ENCODE measurements at regions not wholly inside any gene's neighbourhood (a gene's known extent, or its start where the extent isn't known, plus 50 kb on each side); places are given as distances from the start of the nearest gene placed in this dataset.

DNA sequence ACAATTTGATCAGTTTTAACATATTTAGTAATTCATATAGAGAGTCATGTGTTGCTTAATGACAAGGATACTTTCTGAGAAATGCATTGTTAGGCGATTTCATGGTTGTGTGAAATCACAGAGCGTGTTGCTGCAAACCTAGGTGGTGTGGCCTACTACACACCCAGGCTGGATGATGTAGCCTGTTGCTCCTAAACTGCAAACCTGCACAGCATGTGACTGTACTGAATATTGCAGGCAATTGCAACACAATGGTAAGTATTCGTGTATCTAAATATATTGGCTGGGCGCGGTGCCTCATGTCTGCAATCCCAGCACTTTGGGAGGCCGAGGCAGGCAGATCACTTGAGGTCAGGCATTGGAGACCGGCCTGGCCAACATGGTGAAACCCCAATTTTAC, 73.7 kb upstream of the BAIAP2L1 start:
- no peak for DNase-seq
- Histone ChIP-seq H3K4me3 (no peak overlapping the region), H3K36me3 (no peaks in the 10 kb centered on the region), H3K27ac (no peak overlapping the region), H3K9me3 (no peaks in the 10 kb centered on the region), H3K4me1 (peaks cover 0 to 8% (median 0%) of the 10 kb centered on the region in 4 donors), H3K27me3 (no peaks in the 10 kb centered on the region)
- TF ChIP-seq POLR2A (IDR thresholded peaks at IDR 0.05), result no peak
- TF ChIP-seq, protein P1, sequence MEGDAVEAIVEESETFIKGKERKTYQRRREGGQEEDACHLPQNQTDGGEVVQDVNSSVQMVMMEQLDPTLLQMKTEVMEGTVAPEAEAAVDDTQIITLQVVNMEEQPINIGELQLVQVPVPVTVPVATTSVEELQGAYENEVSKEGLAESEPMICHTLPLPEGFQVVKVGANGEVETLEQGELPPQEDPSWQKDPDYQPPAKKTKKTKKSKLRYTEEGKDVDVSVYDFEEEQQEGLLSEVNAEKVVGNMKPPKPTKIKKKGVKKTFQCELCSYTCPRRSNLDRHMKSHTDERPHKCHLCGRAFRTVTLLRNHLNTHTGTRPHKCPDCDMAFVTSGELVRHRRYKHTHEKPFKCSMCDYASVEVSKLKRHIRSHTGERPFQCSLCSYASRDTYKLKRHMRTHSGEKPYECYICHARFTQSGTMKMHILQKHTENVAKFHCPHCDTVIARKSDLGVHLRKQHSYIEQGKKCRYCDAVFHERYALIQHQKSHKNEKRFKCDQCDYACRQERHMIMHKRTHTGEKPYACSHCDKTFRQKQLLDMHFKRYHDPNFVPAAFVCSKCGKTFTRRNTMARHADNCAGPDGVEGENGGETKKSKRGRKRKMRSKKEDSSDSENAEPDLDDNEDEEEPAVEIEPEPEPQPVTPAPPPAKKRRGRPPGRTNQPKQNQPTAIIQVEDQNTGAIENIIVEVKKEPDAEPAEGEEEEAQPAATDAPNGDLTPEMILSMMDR (IDR thresholded peaks at IDR 0.05), result no peak

DNA sequence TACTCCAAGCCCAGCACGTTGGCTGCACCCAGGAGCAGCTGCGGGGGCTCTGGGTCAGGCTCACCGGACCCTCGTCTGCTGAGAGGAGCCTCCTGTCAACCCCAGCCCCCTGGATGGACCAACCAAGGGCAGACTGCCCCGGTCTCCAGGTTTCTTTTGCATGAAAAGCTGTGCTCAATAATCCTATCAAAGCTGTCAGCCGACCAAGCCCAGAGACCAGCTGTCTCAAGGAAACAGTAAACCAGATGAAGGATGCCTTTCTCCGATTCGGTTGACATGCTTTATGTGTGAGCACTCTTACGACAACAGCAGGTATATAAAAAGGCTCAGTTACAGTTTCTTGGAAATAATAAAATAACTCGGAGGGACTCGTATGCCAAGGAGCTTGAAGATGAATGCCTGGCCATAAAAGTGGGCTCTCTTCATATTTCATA, 71.6 kb upstream of the BAIAP2L1 start:
- Histone ChIP-seq H3K27ac (no peak overlapping the region), H3K4me1 (peaks cover 0 to 8% (median 0%) of the 10 kb centered on the region in 4 donors), H3K9me3 (no peaks in the 10 kb centered on the region), H3K27me3 (no peaks in the 10 kb centered on the region), H3K4me3 (no peak overlapping the region), H3K36me3 (no peaks in the 10 kb centered on the region)
- DNase-seq, result no peak
- TF ChIP-seq POLR2A (IDR thresholded peaks at IDR 0.05), result no peak
- TF ChIP-seq, protein P1 (IDR thresholded peaks at IDR 0.05), result no peak

DNA sequence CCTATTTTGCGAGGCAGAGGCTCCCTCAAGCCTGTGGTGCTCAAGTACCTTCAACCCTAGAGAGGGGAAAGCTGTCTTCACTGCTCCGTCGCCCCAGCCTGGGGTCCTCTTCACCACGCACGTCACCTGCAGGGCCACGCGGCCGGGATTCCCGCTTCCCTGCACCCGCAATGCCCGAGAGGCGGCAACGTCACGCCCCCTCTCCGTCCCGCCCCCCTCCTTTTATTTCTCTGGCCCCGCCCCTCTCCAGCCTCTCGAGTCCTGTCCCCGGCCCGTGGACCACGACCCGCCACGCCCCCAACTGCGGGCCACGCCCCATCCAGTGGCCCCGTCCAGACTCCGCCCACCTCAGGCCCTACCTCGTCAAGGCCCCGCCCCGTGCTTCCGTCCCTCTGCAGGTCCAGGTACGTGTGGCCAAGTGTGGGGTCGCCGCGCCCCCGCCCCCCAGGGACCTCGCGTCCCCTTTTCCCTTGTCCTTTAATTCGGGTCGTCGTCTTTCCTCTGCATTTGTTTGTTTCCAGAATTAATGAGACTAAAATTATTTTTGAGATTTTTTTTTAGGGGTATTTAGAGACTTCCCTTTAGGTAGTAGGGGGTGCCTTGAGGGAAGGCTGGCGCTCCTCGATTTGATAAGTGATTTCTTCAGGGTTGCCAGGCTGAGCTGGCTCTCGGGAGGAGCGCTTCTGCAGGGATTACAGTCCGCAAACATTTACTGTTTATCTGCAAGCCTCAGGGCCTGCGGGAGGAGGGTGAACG, 69.8 kb upstream of the BAIAP2L1 start:
- TF ChIP-seq, protein P1 (IDR thresholded peaks at IDR 0.05), result no peak
- TF ChIP-seq POLR2A (IDR thresholded peaks at IDR 0.05), result no peak
- Histone ChIP-seq H3K27ac (no peak overlapping the region), H3K4me1 (peaks cover 0 to 8% (median 0%) of the 10 kb centered on the region in 4 donors), H3K9me3 (no peaks in the 10 kb centered on the region), H3K4me3 (peak overlapping the region in 2 of 4 donors; percentile 30 to 32), H3K27me3 (no peaks in the 10 kb centered on the region), H3K36me3 (no peaks in the 10 kb centered on the region)
- DNase-seq, result peak; percentile 18 to 93 (median 89)

DNA sequence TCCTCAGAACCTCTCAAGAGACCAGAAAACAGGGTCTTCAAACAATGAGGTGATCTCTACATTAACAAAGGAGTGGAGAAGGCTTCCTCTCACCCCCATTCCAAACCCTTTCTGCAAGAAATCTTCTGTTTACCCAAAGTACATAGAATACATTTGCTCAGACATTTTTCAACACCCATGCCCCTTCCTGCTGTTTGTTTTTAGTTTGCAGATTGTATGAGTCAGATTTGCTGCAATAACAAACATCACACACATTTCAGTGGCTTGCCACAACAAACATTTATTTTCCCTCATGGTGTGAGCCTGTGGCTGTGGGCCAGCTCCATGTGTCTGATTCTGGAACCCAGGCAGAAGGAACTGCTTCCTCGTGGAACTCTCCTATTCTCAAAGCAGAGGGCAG, 68.2 kb upstream of the BAIAP2L1 start:
- Histone ChIP-seq H3K4me1 (peaks cover 0 to 8% (median 0%) of the 10 kb centered on the region in 4 donors), H3K9me3 (no peaks in the 10 kb centered on the region), H3K27me3 (no peaks in the 10 kb centered on the region), H3K36me3 (no peaks in the 10 kb centered on the region), H3K4me3 (no peak overlapping the region), H3K27ac (no peak overlapping the region)
- DNase-seq, result no peak
- TF ChIP-seq, protein P1 (IDR thresholded peaks at IDR 0.05), result no peak
- no peak for TF ChIP-seq POLR2A (IDR thresholded peaks at IDR 0.05)

DNA sequence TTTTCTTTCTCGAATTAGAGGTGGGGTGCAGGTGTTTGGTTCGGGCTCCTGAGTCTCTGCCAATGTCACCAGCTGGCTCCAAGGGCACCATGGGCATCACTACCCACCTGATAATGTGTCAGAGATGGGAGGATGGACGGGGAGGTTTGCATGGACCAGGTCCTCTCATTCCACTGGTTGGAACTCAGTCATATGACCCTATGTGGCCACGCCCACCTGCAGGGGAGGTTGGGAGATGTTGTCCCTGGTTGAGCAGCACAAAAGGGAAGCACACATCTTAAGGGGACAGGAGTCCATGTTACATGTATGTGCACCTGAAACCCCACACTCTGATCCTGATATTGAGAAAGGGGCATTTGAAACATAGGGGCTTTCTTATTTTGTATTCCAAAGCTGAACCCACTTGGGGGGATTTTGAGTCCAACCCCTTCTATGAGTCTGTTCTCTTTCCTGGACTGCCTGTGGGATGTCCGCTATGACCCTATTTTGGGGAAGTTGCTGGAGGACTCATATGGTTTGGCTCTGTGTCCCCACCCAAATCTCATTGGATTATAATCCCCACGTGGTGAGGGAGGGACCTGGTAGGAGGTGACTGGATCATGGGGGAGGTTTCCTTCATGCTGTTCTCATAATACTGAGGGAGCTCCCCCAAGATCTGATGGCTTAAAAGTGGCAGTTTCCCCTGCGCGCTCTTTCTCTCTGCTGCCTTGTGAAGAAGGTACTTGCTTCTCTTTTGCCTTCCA, 66.9 kb upstream of the BAIAP2L1 start:
- Histone ChIP-seq H3K27me3 (no peaks in the 10 kb centered on the region), H3K27ac (no peak overlapping the region), H3K4me3 (no peak overlapping the region), H3K4me1 (peaks cover 0 to 8% (median 0%) of the 10 kb centered on the region in 4 donors), H3K9me3 (no peaks in the 10 kb centered on the region), H3K36me3 (no peaks in the 10 kb centered on the region)
- no peak for DNase-seq
- TF ChIP-seq POLR2A (IDR thresholded peaks at IDR 0.05), result no peak
- TF ChIP-seq, protein P1 (IDR thresholded peaks at IDR 0.05), result no peak

Measured in Peyer's patch (tissue), 4 donors.